ENCODE measurements at regions not wholly inside any gene's neighbourhood (a gene's known extent, or its start where the extent isn't known, plus 50 kb on each side); places are given as distances from the start of the nearest gene placed in this dataset.

- TF ChIP-seq CTCF (IDR thresholded peaks at IDR 0.05; ENCODE audit: control extremely low read depth, extremely low read depth): no peak
- 86 to 92% methylated on average over 3 of the region's 3 CpGs for WGBS, 2 donors
- Histone ChIP-seq H3K4me1 (ENCODE audit: control insufficient read depth in 5 of 5, insufficient read depth in 5 of 5, low read length in 5 of 5) (peaks cover 0 to 26% (median 7%) of the 10 kb centered on the region in 5 donors), H3K27me3 (ENCODE audit: control insufficient read depth in 3 of 3, insufficient read depth in 3 of 3, low read length in 2 of 3) (no peaks in the 10 kb centered on the region), H3K27ac (ENCODE audit: low read depth in 1 of 2, low read length in 1 of 2) (no peak overlapping the region), H3K9me3 (ENCODE audit: control insufficient read depth in 4 of 4, insufficient read depth in 3 of 4, low read length in 3 of 4) (peaks cover 0 to 1% (median 0%) of the 10 kb centered on the region in 4 donors), H3K9ac (ENCODE audit: insufficient read depth in 1 of 2, low read length in 2 of 2) (no peak overlapping the region), H3K36me3 (ENCODE audit: control insufficient read depth in 4 of 4, insufficient read depth in 4 of 4, low read length in 4 of 4) (no peaks in the 10 kb centered on the region), H3K4me3 (no peak overlapping the region)
- no peak for DNase-seq
- ATAC-seq (ENCODE audit: insufficient read depth, low FRiP score): no peak
These were observed 134.0 kb upstream of the DYRK2 start for GRCh38 chr12:67514502-67514901.

- Histone ChIP-seq H3K36me3 (ENCODE audit: control insufficient read depth in 4 of 4, insufficient read depth in 4 of 4, low read length in 4 of 4) (no peaks in the 10 kb centered on the region), H3K9me3 (ENCODE audit: control insufficient read depth in 4 of 4, insufficient read depth in 3 of 4, low read length in 3 of 4) (no peaks in the 10 kb centered on the region), H3K4me3 (no peak overlapping the region), H3K4me1 (ENCODE audit: control insufficient read depth in 5 of 5, insufficient read depth in 5 of 5, low read length in 5 of 5) (peaks cover 0 to 13% (median 3%) of the 10 kb centered on the region in 5 donors), H3K27ac (ENCODE audit: low read depth in 1 of 2, low read length in 1 of 2) (no peak overlapping the region), H3K9ac (ENCODE audit: insufficient read depth in 1 of 2, low read length in 2 of 2) (no peak overlapping the region), H3K27me3 (ENCODE audit: control insufficient read depth in 3 of 3, insufficient read depth in 3 of 3, low read length in 2 of 3) (no peaks in the 10 kb centered on the region)
- ATAC-seq (ENCODE audit: insufficient read depth, low FRiP score): no peak
- TF ChIP-seq CTCF (IDR thresholded peaks at IDR 0.05; ENCODE audit: control extremely low read depth, extremely low read depth): no peak
- WGBS, 2 donors: 51 to 64% methylated on average over 10 of the region's 10 CpGs
- DNase-seq: no peak
These were observed 132.7 kb upstream of the DYRK2 start for GRCh38 chr12:67515679-67516340.

DNA sequence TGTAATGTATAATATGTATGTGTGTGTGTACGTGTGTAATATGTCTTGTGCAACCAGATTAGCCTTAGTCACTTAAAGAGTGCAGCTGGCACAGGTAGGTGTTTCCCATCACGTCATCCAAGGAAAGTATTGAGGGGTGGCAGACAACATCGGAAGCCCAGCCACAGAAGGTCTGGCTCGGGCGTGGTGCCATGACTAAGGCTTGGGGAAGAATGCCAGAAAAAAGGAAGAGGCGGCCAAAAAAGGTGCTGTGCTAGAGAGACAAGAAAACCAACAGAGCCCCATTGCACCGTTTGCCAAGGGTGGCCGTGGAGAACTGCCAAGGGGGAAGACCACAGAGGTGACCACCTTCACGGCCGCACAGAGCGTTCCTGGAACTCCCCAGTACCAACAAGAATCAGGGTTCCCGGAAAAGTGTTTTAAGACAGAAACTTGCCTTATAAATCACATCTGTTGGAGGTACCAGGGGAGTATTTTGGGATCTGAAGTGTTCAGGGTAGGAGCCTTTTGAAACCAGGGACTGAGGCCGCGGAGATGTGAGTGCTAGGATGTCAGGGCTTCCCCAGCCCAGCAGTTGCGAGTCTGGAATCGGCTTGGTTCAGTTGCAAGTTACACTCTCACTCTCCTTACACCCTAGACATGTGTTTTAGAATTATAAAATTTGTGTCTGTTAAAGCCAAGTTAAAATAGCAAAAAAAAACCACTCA, 131.2 kb upstream of the DYRK2 start:
- no peak overlapping the region for H3K9ac ChIP-seq (ENCODE audit: insufficient read depth in 1 of 2, low read length in 2 of 2)
- H3K4me3 ChIP-seq: no peak overlapping the region
- no peak for DNase-seq
- ATAC-seq (ENCODE audit: insufficient read depth, low FRiP score): no peak
- H3K27ac ChIP-seq (ENCODE audit: low read depth in 1 of 2, low read length in 1 of 2): no peak overlapping the region
- H3K9me3 ChIP-seq (ENCODE audit: control insufficient read depth in 4 of 4, insufficient read depth in 3 of 4, low read length in 3 of 4): no peaks in the 10 kb centered on the region
- H3K27me3 ChIP-seq (ENCODE audit: control insufficient read depth in 3 of 3, insufficient read depth in 3 of 3, low read length in 2 of 3): no peaks in the 10 kb centered on the region
- no peak for TF ChIP-seq CTCF (IDR thresholded peaks at IDR 0.05; ENCODE audit: control extremely low read depth, extremely low read depth)
- WGBS, 2 donors: 51 to 60% methylated on average over 16 of the region's 16 CpGs
- no peaks in the 10 kb centered on the region for H3K36me3 ChIP-seq (ENCODE audit: control insufficient read depth in 4 of 4, insufficient read depth in 4 of 4, low read length in 4 of 4)
- H3K4me1 ChIP-seq (ENCODE audit: control insufficient read depth in 5 of 5, insufficient read depth in 5 of 5, low read length in 5 of 5): peaks cover 0 to 8% (median 0%) of the 10 kb centered on the region in 5 donors

All from lung (tissue), 11 donors.